ENCODE measurements at regions not wholly inside any gene's neighbourhood (a gene's known extent, or its start where the extent isn't known, plus 50 kb on each side); places are given as distances from the start of the nearest gene placed in this dataset.

- no peak for DNase-seq
Observed at GRCh38 chr1:93740601-93741031, 59.0 kb upstream of the BCAR3 start.

- no peak for DNase-seq
Observed at GRCh38 chr1:93740157-93740556, 58.5 kb upstream of the BCAR3 start.

- no peak for DNase-seq
Observed at GRCh38 chr1:93739472-93739871, 57.8 kb upstream of the BCAR3 start.

GRCh38 chr1:93738926-93739325, 57.3 kb upstream of the BCAR3 start:
- no peak for DNase-seq

GRCh38 chr1:93738075-93738622, 56.5 kb upstream of the BCAR3 start:
- DNase-seq = no peak

- DNase-seq = no peak
Observed at GRCh38 chr1:93735722-93736121, 54.1 kb upstream of the BCAR3 start.

- no peak for DNase-seq
Observed at GRCh38 chr1:93734999-93735398, 53.4 kb upstream of the BCAR3 start.

GRCh38 chr1:93733340-93733739, 51.7 kb upstream of the BCAR3 start:
- no peak for DNase-seq

GRCh38 chr1:93732514-93732913, 50.9 kb upstream of the BCAR3 start:
- DNase-seq = no peak
